ENCODE measurements at regions not wholly inside any gene's neighbourhood (a gene's known extent, or its start where the extent isn't known, plus 50 kb on each side); places are given as distances from the start of the nearest gene placed in this dataset.
"Not testable (repeated sequence)": the region's sequence is repeated elsewhere in the genome, so short reads cannot be mapped to it uniquely, and the experiment has no call there.

DNA sequence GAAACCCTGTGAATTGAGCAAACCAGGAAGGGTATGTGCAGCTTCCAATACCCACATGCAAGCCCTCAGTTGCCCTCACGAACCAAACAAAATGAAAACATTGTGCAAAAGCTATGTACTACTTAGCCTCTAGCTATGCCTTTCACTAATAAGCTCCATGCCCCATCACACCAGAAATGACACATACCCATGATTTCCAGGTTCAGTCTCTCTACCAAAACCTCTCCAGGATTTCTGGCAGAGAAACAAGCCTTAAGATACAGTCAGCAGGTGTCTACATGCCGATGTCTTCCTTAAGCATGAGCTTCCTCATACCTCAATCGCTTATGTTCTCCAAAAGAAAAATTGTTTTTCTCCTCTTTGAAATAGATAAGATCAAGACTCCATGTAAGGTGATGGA, 527.8 kb upstream of the AUTS2 start:
- no peak for DNase-seq (ENCODE audit: extremely low read depth, low read depth)
- TF ChIP-seq, protein P1, sequence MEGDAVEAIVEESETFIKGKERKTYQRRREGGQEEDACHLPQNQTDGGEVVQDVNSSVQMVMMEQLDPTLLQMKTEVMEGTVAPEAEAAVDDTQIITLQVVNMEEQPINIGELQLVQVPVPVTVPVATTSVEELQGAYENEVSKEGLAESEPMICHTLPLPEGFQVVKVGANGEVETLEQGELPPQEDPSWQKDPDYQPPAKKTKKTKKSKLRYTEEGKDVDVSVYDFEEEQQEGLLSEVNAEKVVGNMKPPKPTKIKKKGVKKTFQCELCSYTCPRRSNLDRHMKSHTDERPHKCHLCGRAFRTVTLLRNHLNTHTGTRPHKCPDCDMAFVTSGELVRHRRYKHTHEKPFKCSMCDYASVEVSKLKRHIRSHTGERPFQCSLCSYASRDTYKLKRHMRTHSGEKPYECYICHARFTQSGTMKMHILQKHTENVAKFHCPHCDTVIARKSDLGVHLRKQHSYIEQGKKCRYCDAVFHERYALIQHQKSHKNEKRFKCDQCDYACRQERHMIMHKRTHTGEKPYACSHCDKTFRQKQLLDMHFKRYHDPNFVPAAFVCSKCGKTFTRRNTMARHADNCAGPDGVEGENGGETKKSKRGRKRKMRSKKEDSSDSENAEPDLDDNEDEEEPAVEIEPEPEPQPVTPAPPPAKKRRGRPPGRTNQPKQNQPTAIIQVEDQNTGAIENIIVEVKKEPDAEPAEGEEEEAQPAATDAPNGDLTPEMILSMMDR (IDR thresholded peaks at IDR 0.05; ENCODE audit: low read depth, low read length), result no peak

DNA sequence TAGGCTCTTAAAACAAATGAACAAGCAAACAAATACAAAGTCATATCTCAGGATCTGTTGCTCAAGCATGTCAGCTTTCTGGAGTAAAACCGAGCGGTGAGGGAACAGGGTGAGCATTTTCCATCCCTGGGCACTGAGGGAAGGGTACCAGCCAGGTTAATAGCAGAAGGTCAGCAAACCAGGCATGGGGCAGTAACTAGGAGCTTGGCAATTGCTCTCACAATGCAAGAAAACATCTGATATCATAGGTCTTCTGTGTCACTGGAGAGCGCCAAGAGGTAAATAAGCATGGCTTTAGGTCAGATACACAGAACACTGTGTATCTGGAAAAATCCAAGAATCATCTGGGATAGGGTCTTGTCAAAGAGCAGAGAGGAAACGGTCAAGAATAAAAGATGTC, 521.7 kb upstream of the AUTS2 start:
- no peak for DNase-seq (ENCODE audit: extremely low read depth, low read depth)
- TF ChIP-seq, protein P1 (IDR thresholded peaks at IDR 0.05; ENCODE audit: low read depth, low read length), result no peak

DNA sequence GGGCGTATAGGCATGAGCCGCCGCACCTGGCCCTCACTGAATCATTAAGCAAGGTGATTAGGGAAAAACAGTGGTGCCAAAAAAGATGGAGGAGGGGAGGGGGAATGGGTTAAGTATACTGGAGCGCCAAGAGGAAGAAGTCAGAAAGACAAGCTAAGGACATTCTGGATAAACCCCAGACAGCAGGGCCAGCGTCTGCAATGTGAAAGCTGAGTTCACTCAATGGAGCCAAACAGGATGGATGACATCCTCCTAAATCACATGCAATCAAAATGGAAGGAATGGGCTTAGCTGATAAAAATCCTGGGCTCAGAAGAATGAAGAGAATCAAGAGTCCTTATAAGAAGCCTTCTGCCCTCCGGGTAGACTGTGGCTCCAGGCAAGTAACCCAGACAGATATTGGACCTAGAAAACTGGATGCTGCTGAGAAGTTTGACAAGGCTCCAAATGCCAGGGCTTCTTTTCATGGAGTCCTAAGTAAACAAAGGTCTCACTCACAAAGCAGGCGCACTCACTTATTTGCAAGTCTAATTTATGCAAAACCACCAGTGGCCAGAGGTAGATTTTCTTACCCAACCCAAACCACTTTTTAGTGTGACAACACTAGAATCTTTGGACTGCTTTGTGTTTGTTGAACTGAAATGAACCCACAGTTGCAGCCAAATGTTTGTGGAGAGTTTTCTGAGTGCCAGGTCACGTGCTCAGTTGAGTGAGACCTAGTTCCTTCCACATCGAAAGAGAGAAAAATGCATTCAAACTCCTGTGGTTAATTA, 519.1 kb upstream of the AUTS2 start:
- DNase-seq (ENCODE audit: extremely low read depth, low read depth), result no peak
- TF ChIP-seq, protein P1 (IDR thresholded peaks at IDR 0.05; ENCODE audit: low read depth, low read length), result no peak

DNA sequence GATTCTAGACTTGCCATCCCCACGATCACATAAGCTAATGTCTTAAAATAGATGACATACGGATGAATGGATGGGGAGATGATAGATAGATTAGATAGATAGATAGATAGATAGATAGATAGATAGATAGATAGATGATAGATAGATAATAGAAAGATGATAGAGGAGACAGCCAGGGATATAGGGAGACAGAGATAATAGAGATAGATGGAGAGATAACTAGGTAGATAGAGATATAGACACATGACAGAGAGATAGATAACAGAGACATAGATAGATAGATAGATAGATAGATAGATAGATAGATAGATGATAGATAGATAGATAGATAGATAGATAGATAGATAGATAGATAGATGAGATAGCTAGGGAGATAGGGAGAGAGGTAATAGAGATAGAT, 511.0 kb upstream of the AUTS2 start:
- not testable (repeated sequence) for DNase-seq (ENCODE audit: extremely low read depth, low read depth)

DNA sequence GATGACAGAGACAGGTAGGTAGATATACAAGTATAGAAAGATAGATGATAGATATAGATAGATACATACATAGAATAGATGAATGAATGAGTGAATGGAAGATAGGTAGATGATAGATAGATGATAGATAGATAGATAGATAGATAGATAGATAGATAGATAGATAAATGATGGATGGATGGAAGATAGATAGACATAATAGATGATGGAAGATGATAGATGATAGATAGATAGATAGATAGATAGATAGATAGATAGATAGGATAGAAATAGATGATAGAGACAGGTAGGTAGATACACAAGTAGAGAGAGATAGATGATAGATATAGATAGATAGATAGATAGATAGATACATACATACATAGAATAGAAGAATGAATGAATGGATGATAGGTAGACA, 510.1 kb upstream of the AUTS2 start:
- no peak for DNase-seq (ENCODE audit: extremely low read depth, low read depth)
- TF ChIP-seq, protein P1 (IDR thresholded peaks at IDR 0.05; ENCODE audit: low read depth, low read length), result no peak

DNA sequence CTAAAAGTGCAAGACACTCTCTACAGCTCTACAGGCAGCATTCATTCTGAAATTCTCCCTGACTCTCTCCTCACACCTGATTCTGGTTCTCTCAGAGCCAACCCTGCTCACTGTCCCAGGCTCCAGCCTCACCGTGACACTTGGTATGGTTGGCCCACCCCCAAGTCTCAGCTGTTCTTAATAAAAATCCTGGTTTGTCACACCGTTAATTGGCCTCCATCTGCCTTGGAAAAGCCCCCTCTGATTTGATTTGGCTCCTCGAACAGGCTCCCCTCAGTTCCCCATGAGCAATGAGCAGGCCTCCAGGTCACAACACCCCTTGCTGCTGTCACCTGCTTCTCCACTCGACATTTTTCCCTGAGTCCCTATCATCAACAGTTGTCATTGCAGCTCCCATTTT, 507.3 kb upstream of the AUTS2 start:
- no peak for DNase-seq (ENCODE audit: extremely low read depth, low read depth)
- TF ChIP-seq, protein P1 (IDR thresholded peaks at IDR 0.05; ENCODE audit: low read depth, low read length), result no peak

DNA sequence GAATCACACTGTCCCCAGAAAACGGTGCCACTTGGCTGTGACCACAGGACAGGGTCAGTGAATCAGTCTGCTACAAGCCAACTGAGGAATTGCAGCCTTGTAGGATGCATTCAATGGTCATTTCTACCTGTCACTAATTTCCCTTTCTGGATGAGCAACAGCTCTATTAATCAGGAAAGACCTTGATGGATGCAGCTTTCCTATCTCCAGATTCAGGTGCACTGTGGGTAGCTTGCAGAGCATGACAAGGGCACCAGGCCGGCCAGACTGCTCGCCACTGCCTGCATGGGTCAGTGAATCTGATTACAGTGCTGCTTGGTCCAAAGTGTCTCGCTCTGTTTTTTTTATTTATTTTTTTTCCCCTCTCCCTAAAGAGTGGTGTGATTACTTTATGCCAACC, 506.8 kb upstream of the AUTS2 start:
- TF ChIP-seq, protein P1 (IDR thresholded peaks at IDR 0.05; ENCODE audit: low read depth, low read length), result no peak
- DNase-seq (ENCODE audit: extremely low read depth, low read depth), result no peak

DNA sequence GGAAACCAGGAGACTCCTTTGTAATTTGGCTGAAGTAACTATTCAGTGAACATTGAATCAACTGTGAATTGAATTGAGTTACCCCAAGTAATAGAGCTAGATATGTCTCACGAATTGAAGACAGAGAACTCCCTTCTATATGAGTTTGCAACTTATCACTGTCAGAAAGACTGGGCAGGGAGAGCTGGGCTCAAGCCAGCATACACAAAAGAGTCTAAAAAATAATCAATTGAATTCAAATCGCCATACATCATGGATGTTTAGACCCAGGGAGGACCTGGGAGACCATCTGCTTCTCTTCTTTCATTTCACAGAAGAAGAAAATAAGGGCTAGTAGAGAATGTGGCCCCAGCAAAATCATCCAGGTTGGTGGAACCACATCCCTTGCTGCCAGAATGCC, 503.1 kb upstream of the AUTS2 start:
- TF ChIP-seq, protein P1 (IDR thresholded peaks at IDR 0.05; ENCODE audit: low read depth, low read length), result no peak
- DNase-seq (ENCODE audit: extremely low read depth, low read depth), result no peak

Measured in AG09319 (cell line).